ENCODE measurements at regions not wholly inside any gene's neighbourhood (a gene's known extent, or its start where the extent isn't known, plus 50 kb on each side); places are given as distances from the start of the nearest gene placed in this dataset.

DNA sequence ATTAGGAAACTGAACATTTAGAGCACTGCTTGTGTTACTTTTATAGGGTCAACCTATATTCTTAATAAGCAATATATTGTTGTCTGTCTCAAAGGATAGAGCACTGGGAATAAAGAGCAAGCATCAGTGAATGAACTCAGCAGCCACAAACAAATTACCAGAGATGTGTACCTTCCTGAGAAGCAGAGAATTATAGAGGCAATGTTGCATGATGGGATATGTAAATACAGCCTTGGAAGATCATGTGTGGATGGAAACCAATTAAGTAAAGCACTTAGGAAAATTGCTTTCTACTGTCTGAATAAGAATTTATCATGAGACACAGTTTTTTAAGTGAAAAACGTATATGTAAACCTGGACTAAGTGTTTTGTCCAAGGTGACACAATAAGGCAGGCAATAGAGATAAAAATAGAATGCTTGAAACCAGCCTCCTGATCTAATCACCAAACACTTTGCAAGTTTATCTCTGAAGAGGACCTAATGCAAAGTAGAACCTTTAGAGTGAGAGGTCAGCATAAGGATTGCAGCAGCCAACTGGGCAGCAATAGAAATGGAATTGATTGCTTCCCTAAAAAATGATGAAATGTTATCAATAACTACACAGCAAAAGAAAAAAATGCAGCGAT lies 848.0 kb downstream of the TUSC7 start:
- TF ChIP-seq, protein P1, sequence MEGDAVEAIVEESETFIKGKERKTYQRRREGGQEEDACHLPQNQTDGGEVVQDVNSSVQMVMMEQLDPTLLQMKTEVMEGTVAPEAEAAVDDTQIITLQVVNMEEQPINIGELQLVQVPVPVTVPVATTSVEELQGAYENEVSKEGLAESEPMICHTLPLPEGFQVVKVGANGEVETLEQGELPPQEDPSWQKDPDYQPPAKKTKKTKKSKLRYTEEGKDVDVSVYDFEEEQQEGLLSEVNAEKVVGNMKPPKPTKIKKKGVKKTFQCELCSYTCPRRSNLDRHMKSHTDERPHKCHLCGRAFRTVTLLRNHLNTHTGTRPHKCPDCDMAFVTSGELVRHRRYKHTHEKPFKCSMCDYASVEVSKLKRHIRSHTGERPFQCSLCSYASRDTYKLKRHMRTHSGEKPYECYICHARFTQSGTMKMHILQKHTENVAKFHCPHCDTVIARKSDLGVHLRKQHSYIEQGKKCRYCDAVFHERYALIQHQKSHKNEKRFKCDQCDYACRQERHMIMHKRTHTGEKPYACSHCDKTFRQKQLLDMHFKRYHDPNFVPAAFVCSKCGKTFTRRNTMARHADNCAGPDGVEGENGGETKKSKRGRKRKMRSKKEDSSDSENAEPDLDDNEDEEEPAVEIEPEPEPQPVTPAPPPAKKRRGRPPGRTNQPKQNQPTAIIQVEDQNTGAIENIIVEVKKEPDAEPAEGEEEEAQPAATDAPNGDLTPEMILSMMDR (IDR thresholded peaks at IDR 0.05) = no peak
- TF ChIP-seq POLR2A (IDR thresholded peaks at IDR 0.05) (no peak), POLR2AphosphoS5 (IDR thresholded peaks at IDR 0.05) (no peak)

All from prostate gland (tissue), 2 donors.